Common myeloid progenitor, CD34-positive (primary cell): ENCODE measurements at regions not wholly inside any gene's neighbourhood (a gene's known extent, or its start where the extent isn't known, plus 50 kb on each side); places are given as distances from the start of the nearest gene placed in this dataset.
A peak's percentile ranks its signal among the peaks of the same experiment; 100 is the strongest.

Experiments
- CTCF ChIA-PET: fragments of 350-600 bp; sonication (Branson Sonifier 250); formaldehyde crosslinking; loops from one replicate; lab custom pipeline; 2021; ENCODE audit warnings: antibody characterized with exemption; lab: Charles Lee
- POLR2A ChIA-PET: fragments of 350-600 bp; sonication (Branson Sonifier 250); formaldehyde crosslinking; loops from one replicate; lab custom pipeline; 2021; ENCODE audit warnings: antibody characterized with exemption; lab: Charles Lee
- DNase-seq, 3 donors: peaks; one replicate each; pipeline versions ENCODE4 v3.0.0 to v3.0.0-alpha.2; 2013
- H3K27ac ChIP-seq, 2 experiments: 1 replicate in 1 of 2; 2 replicates in 1 of 2; pipeline ENCODE4 v1.7.0; 2013; ENCODE audit warnings: inconsistent platforms in 2 of 2, low read length in 2 of 2, mild to moderate bottlenecking in 2 of 2, low read depth in 1 of 2, moderate library complexity in 1 of 2; ENCODE audit not compliant: severe bottlenecking in 2 of 2, insufficient read depth in 1 of 2, poor library complexity in 1 of 2
- H3K27me3 ChIP-seq, 5 experiments: replicated peaks in 2 of 5; 1 replicate in 3 of 5; 2 replicates in 2 of 5; pipeline versions ENCODE4 v1.6.1 to v1.7.0; 2013; ENCODE audit warnings: low read length in 4 of 5, mild to moderate bottlenecking in 2 of 5, moderate library complexity in 2 of 5, inconsistent platforms in 1 of 5; ENCODE audit not compliant: insufficient read depth in 5 of 5, control insufficient read depth in 4 of 5
- H3K36me3 ChIP-seq, 4 experiments: 1 replicate in 2 of 4; 2 replicates in 2 of 4; pipeline versions ENCODE4 v1.6.1 to v1.7.0; 2013; ENCODE audit warnings: low read length in 3 of 4, control low read depth in 1 of 4, mild to moderate bottlenecking in 1 of 4; ENCODE audit not compliant: control insufficient read depth in 4 of 4, insufficient read depth in 4 of 4
- H3K4me1 ChIP-seq, 4 experiments: 1 replicate in 3 of 4; 2 replicates in 1 of 4; pipeline versions ENCODE4 v1.6.1 to v1.7.1; 2013; ENCODE audit warnings: low read length in 3 of 4, mild to moderate bottlenecking in 3 of 4, control low read depth in 1 of 4, inconsistent platforms in 1 of 4, moderate library complexity in 1 of 4; ENCODE audit not compliant: control insufficient read depth in 4 of 4, insufficient read depth in 4 of 4; ENCODE audit errors: control extremely low read depth in 1 of 4
- H3K4me3 ChIP-seq, 7 experiments: 1 replicate in 4 of 7; 2 replicates in 3 of 7; pipeline versions ENCODE4 v1.5.1 to v1.7.0; 2013; ENCODE audit warnings: mild to moderate bottlenecking in 7 of 7, low read length in 6 of 7, moderate library complexity in 6 of 7, inconsistent platforms in 2 of 7, low read depth in 2 of 7, control low read depth in 1 of 7; ENCODE audit not compliant: insufficient read depth in 4 of 7, control insufficient read depth in 1 of 7; ENCODE audit errors: extremely low read depth in 1 of 7
- H3K9me3 ChIP-seq, 5 experiments: 1 replicate in 4 of 5; 2 replicates in 1 of 5; pipeline versions ENCODE4 v1.6.1 to v1.7.1; 2013; ENCODE audit warnings: low read length in 4 of 5, mild to moderate bottlenecking in 2 of 5, inconsistent platforms in 1 of 5, low read depth in 1 of 5, moderate library complexity in 1 of 5; ENCODE audit not compliant: control insufficient read depth in 4 of 5, insufficient read depth in 2 of 5; ENCODE audit errors: control extremely low read depth in 1 of 5
- WGBS: methylation state at CpG from one replicate; pipeline ENCODE4 v1.1.5; 2013; ENCODE audit not compliant: insufficient coverage; 5-methylcytosine and 5-hydroxymethylcytosine counted together

DNA sequence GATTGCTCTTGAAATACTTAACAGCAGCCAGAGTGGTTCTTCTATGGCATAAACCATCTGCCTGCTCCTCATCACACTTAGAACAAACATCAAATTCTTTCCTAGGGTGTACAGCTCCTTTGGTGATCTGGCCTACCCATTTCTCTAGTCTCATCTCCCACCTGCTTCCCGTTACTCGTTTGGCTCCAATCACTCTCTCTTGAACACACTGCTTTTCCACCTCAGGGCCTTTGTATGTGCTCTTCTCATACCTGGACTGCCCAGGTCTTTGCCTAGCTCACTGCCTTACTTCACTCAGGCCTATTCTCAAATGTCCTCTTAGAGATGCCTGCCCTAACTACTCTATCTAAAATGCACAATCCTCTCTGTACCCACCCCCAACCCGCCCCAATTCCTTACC, 100.5 kb downstream of the KCNRG start:
- no peaks in the 10 kb centered on the region for H3K9me3 ChIP-seq

DNA sequence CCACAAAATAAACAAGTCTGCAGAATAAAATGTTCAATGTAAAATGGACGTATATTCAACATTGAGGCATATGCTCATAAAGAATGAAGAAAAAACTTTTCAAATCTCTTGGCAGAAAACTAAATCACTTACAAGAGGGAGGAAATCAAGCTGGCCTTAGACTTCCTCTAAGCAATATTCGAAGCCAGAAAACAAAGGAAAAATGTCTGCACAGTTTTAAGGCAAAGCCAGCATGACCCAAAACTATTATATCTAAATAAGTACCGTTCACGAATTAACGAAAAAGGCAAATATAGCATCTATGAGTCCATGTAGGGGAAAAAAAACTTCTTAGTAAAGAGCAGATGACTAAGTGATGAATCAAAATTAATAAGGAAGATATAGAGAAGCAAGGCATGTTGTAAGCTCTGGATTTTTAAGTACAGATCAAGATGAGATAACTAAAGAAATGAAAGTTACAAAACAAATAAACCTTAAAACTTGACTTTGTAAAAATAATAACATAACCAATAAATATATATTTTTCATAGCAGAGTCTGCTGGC, 101.3 kb downstream of the KCNRG start:
- H3K36me3 ChIP-seq, result peaks cover 0 to 9% (median 1%) of the 10 kb centered on the region in 4 experiments
- H3K9me3 ChIP-seq, result no peaks in the 10 kb centered on the region
- no peak overlapping the region for H3K27ac ChIP-seq
- peak in 1 of 3 donors; percentile 43 for DNase-seq
- ChIA-PET CTCF (interaction anchor here (0.7 to 4.2 kb wide), 6 partner anchors 10 to 799 kb away, joined by 3 to 13 read pairs (median 4); no protein-coding TSS in a partner anchor), POLR2A (interaction anchor here (0.6 to 2.6 kb wide), 2 partner anchors 9 to 830 kb away, joined by 3 to 13 read pairs; no protein-coding TSS in a partner anchor)
- H3K4me1 ChIP-seq, result peaks cover 3 to 30% (median 16%) of the 10 kb centered on the region in 4 experiments
- no peaks in the 10 kb centered on the region for H3K27me3 ChIP-seq
- H3K4me3 ChIP-seq, result peak overlapping the region in 1 of 7 experiments; percentile 26
- WGBS, result no CpG with 5 or more reads among the region's 5 CpGs

More for the DNA sequence above, 100.5 kb downstream of the KCNRG start:
- 100% methylated on average over 2 of the region's 3 CpGs for WGBS
- H3K4me1 ChIP-seq, result peaks cover 3 to 26% (median 17%) of the 10 kb centered on the region in 4 experiments
- no peak overlapping the region for H3K27ac ChIP-seq
- H3K4me3 ChIP-seq, result no peak overlapping the region
- H3K27me3 ChIP-seq, result no peaks in the 10 kb centered on the region
- H3K36me3 ChIP-seq, result peaks cover 0 to 5% (median under 1%) of the 10 kb centered on the region in 4 experiments
- ChIA-PET POLR2A (interaction anchor here (2.6 kb wide), 1 partner anchor 10 kb away, joined by 13 read pairs; no protein-coding TSS in a partner anchor), CTCF (interaction anchor here (0.8 to 4.2 kb wide), 9 partner anchors 11 to 799 kb away, joined by 3 to 13 read pairs (median 3); partner anchors contain the start of gene TRIM13)
- no peak for DNase-seq

DNA sequence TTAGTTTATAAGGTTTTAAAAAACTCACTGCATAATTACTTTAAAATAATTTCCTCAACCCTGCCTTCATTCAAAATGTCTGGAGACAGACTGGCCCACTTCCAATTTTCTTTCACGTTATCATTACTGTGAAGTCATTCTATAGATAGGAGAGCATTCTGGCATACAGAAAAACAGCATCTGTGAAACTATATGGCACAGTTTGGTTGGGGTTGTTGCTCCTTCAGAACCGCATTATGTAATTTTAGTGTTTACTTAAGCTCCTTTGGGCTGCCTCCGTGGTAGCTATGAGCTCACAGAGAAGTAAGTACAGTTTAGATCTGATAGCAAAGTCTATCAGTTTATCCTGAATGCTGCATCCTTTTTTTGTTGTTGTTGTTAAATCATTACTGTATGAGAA, 104.3 kb downstream of the KCNRG start:
- Histone ChIP-seq H3K4me1 (peaks cover 19 to 51% (median 38%) of the 10 kb centered on the region in 4 experiments), H3K27ac (no peak overlapping the region), H3K4me3 (no peak overlapping the region), H3K27me3 (no peaks in the 10 kb centered on the region), H3K9me3 (no peaks in the 10 kb centered on the region), H3K36me3 (peaks cover 0 to 9% (median 1%) of the 10 kb centered on the region in 4 experiments)
- 67% methylated on average over 2 of the region's 3 CpGs for WGBS
- CTCF ChIA-PET, result interaction anchor here (0.7 to 3.1 kb wide), 4 partner anchors 12 to 38 kb away, joined by 3 to 15 read pairs (median 3); no protein-coding TSS in a partner anchor
- POLR2A ChIA-PET, result no interaction called here
- no peak for DNase-seq

DNA sequence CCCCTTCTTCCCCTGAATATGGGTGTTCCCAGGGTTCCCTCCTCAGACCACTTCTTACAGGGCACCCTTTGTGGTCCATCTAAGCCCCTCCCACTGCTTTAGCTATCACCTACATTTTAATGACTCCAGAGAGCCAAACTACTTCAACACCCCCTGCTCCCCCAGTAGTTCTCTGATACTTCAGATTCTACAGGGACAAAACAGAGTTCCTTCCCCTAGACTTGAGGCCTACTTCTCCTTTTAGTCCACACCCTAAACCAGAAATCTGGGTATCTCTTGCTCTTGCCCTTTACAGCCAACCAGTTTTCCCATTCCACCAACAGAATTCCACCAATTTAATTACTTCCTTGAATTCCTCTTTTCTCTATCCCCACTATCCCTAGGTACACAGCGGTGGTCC, 107.2 kb downstream of the KCNRG start:
- no peaks in the 10 kb centered on the region for H3K27me3 ChIP-seq
- H3K4me1 ChIP-seq, result peaks cover 22 to 53% (median 43%) of the 10 kb centered on the region in 4 experiments
- peaks cover 0 to 9% (median 1%) of the 10 kb centered on the region in 4 experiments for H3K36me3 ChIP-seq
- POLR2A ChIA-PET, result no interaction called here
- 100% methylated on average over 1 of the region's 1 CpG for WGBS
- peak overlapping the region; percentile 23 to 96 for H3K27ac ChIP-seq
- peak overlapping the region in 3 of 7 experiments; percentile 20 to 75 (median 50) for H3K4me3 ChIP-seq
- no peaks in the 10 kb centered on the region for H3K9me3 ChIP-seq
- CTCF ChIA-PET, result interaction anchor here (1.7 to 8.7 kb wide), 3 partner anchors 14 to 40 kb away, joined by 5 to 112 read pairs (median 8); no protein-coding TSS in a partner anchor
- peak in 2 of 3 donors; percentile 68 to 77 for DNase-seq

DNA sequence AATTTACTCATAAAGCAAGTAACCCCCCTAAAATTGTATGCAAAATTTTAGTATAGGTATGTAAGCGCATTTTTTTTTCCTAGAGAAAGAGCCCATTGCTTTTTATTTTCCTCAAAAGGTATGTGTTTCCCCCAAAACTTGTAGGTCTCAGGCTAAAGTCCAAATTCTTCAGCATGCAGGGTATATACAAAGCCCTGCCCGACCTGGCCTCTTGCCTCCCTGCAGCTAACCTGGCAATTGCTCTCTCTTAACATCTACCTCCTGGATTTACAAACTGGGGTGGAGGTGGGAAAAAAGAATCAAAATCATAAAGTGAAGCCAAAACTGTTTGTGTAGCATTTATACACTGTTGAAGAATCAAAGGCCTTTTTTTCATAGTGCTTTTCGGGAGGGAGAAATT, 107.8 kb downstream of the KCNRG start:
- H3K4me3 ChIP-seq, result peak overlapping the region in 5 of 7 experiments; percentile 65 to 95 (median 77)
- H3K27me3 ChIP-seq, result no peaks in the 10 kb centered on the region
- DNase-seq, result no peak
- peaks cover 0 to 9% (median 1%) of the 10 kb centered on the region in 4 experiments for H3K36me3 ChIP-seq
- CTCF ChIA-PET, result interaction anchor here (1.0 to 8.7 kb wide), 5 partner anchors 10 to 41 kb away, joined by 4 to 112 read pairs (median 5); no protein-coding TSS in a partner anchor
- H3K9me3 ChIP-seq, result no peaks in the 10 kb centered on the region
- POLR2A ChIA-PET, result interaction anchor here (0.7 to 5.4 kb wide), 6 partner anchors 8 to 789 kb away, joined by 4 to 80 read pairs (median 10); partner anchors contain the start of gene TRIM13
- peak overlapping the region; percentile 93 to 96 for H3K27ac ChIP-seq
- no CpG with 5 or more reads among the region's 3 CpGs for WGBS
- peaks cover 22 to 58% (median 46%) of the 10 kb centered on the region in 4 experiments for H3K4me1 ChIP-seq

DNA sequence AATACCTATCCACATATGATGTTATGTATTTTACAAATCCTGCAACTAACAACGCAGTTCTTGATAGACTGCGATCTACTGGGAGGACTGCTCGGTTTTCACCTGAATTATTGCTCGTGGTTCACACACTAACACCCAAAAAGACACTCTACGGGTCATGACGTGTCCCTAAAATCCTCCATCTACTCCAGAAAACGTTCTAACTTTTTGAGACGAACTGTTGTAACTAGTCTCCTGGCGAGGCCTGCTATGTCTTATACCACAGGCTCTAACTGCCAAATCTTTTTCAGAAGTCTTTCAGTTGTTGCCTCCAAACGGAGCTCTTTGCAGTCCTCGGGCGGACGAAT, 108.2 kb downstream of the KCNRG start:
- H3K9me3 ChIP-seq, result no peaks in the 10 kb centered on the region
- peaks cover 0 to 2% (median 0%) of the 10 kb centered on the region in 5 experiments for H3K27me3 ChIP-seq

More for the DNA sequence above, 108.2 kb downstream of the KCNRG start:
- Histone ChIP-seq H3K4me3 (peak overlapping the region; percentile 65 to 95 (median 79)), H3K27ac (peak overlapping the region; percentile 93 to 96), H3K36me3 (peaks cover 0 to 9% (median 1%) of the 10 kb centered on the region in 4 experiments), H3K4me1 (peaks cover 22 to 60% (median 47%) of the 10 kb centered on the region in 4 experiments)
- CTCF ChIA-PET, result interaction anchor here (1.0 to 8.7 kb wide), 5 partner anchors 9 to 41 kb away, joined by 4 to 112 read pairs (median 5); no protein-coding TSS in a partner anchor
- no peak for DNase-seq
- POLR2A ChIA-PET, result interaction anchor here (0.7 to 5.4 kb wide), 8 partner anchors 8 to 788 kb away, joined by 3 to 80 read pairs (median 8); partner anchors contain the start of gene TRIM13
- under 1% methylated on average over 13 of the region's 13 CpGs for WGBS
